Stomach (tissue), 4 donors: ENCODE measurements at regions not wholly inside any gene's neighbourhood (a gene's known extent, or its start where the extent isn't known, plus 50 kb on each side); places are given as distances from the start of the nearest gene placed in this dataset.

Experiments used
- EP300 ChIP-seq: sonication (generic); formaldehyde crosslinking; IDR thresholded peaks from one replicate; pipeline ENCODE4 v1.6.1; 2017; ENCODE audit warnings: antibody characterized with exemption
- POLR2A ChIP-seq, 4 donors: fragments of 450-650 bp; IDR thresholded peaks; one replicate each; pipeline ENCODE4 v1.6.1; 2016; ENCODE audit warnings: antibody characterized with exemption in 4 of 4, control low read depth in 2 of 4, mild to moderate bottlenecking in 1 of 4, moderate library complexity in 1 of 4
- POLR2AphosphoS5 ChIP-seq, 3 donors: sonication (generic); formaldehyde crosslinking; IDR thresholded peaks; one replicate each; pipeline ENCODE4 v1.6.1; 2016; ENCODE audit warnings: antibody characterized with exemption in 3 of 3
- TF ChIP-seq, protein P1 (sequence below), 7 experiments: fragments of 450-650 bp in 4 of 7; fragments of 200-600 bp in 3 of 7; sonication (generic) in 3 of 7; IDR thresholded peaks; one replicate each; pipeline ENCODE4 v1.5.1; 2016 to 2019; ENCODE audit warnings: antibody characterized with exemption in 7 of 7, control low read depth in 2 of 7, mild to moderate bottlenecking in 1 of 7

DNA sequence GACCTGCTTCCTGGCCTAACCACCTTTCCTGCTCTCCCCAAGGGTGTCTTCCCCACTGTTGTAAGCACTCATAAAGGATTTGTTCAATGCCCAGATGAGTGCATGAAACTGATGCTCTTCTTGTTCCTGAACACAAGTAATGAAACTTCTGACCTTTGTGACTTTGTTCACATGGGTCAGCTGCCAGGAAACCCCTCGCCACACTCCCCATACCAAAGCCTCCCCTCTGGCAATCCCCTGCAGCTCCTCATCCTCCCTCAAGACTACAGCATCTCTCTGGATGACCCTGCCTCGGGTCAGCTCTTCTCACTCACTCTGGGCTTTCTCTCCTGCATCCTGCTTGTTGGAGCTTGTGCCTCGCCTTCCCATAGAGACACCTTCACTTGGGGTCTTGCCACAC lies 72.2 kb upstream of the SPTLC1 start:
- TF ChIP-seq, protein P1, sequence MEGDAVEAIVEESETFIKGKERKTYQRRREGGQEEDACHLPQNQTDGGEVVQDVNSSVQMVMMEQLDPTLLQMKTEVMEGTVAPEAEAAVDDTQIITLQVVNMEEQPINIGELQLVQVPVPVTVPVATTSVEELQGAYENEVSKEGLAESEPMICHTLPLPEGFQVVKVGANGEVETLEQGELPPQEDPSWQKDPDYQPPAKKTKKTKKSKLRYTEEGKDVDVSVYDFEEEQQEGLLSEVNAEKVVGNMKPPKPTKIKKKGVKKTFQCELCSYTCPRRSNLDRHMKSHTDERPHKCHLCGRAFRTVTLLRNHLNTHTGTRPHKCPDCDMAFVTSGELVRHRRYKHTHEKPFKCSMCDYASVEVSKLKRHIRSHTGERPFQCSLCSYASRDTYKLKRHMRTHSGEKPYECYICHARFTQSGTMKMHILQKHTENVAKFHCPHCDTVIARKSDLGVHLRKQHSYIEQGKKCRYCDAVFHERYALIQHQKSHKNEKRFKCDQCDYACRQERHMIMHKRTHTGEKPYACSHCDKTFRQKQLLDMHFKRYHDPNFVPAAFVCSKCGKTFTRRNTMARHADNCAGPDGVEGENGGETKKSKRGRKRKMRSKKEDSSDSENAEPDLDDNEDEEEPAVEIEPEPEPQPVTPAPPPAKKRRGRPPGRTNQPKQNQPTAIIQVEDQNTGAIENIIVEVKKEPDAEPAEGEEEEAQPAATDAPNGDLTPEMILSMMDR (IDR thresholded peaks at IDR 0.05), result no peak
- no peak for TF ChIP-seq POLR2A (IDR thresholded peaks at IDR 0.05)
- TF ChIP-seq POLR2AphosphoS5 (IDR thresholded peaks at IDR 0.05), result no peak
- TF ChIP-seq EP300, result no peak
